ENCODE measurements at regions not wholly inside any gene's neighbourhood (a gene's known extent, or its start where the extent isn't known, plus 50 kb on each side); places are given as distances from the start of the nearest gene placed in this dataset.

- TF ChIP-seq CTCF (IDR thresholded peaks at IDR 0.05) = no peak
- TF ChIP-seq ZFX (IDR thresholded peaks at IDR 0.05; ENCODE audit: borderline replicate concordance) = no peak
These were observed 263.5 kb downstream of the EPHA4 start for GRCh38 chr2:221308507-221309066.

Data from 22Rv1 (cell line).